ENCODE measurements at regions not wholly inside any gene's neighbourhood (a gene's known extent, or its start where the extent isn't known, plus 50 kb on each side); places are given as distances from the start of the nearest gene placed in this dataset.
A peak's percentile ranks its signal among the peaks of the same experiment; 100 is the strongest.

- DNase-seq: no peak
These were observed 219.4 kb upstream of the CPNE8 start for GRCh38 chr12:39124768-39125167.

- DNase-seq: no peak
These were observed 218.3 kb upstream of the CPNE8 start for GRCh38 chr12:39123580-39124253.

- no peak for DNase-seq
These were observed 217.3 kb upstream of the CPNE8 start for GRCh38 chr12:39122562-39123204.

GRCh38 chr12:39116861-39117260 lies 211.5 kb upstream of the CPNE8 start:
- DNase-seq: no peak

GRCh38 chr12:39112064-39112463 lies 206.7 kb upstream of the CPNE8 start:
- no peak for DNase-seq

GRCh38 chr12:39105111-39105510 lies 199.7 kb upstream of the CPNE8 start:
- no peak for DNase-seq

GRCh38 chr12:39103552-39104165 lies 198.3 kb upstream of the CPNE8 start:
- peak; percentile 55 for DNase-seq

GRCh38 chr12:39102474-39103209 lies 197.3 kb upstream of the CPNE8 start:
- no peak for DNase-seq

GRCh38 chr12:39095636-39096330 lies 190.4 kb upstream of the CPNE8 start:
- DNase-seq: no peak

- DNase-seq: no peak
These were observed 176.5 kb upstream of the CPNE8 start for GRCh38 chr12:39081910-39082309.

GRCh38 chr12:39077226-39077625 lies 171.8 kb upstream of the CPNE8 start:
- DNase-seq: no peak

GRCh38 chr12:39074063-39074462 lies 168.7 kb upstream of the CPNE8 start:
- no peak for DNase-seq

- no peak for DNase-seq
These were observed 167.3 kb upstream of the CPNE8 start for GRCh38 chr12:39072658-39073057.

GRCh38 chr12:39071611-39072010 lies 166.2 kb upstream of the CPNE8 start:
- no peak for DNase-seq

GRCh38 chr12:39070775-39071174 lies 165.4 kb upstream of the CPNE8 start:
- no peak for DNase-seq

GRCh38 chr12:39065455-39065854 lies 160.1 kb upstream of the CPNE8 start:
- no peak for DNase-seq

- no peak for DNase-seq
These were observed 159.3 kb upstream of the CPNE8 start for GRCh38 chr12:39064708-39065107.

GRCh38 chr12:39062266-39062996 lies 157.0 kb upstream of the CPNE8 start:
- DNase-seq: no peak

GRCh38 chr12:39061576-39061975 lies 156.2 kb upstream of the CPNE8 start:
- DNase-seq: no peak

- DNase-seq: no peak
These were observed 143.0 kb upstream of the CPNE8 start for GRCh38 chr12:39048395-39048794.

- no peak for DNase-seq
These were observed 142.3 kb upstream of the CPNE8 start for GRCh38 chr12:39047539-39048262.

- DNase-seq: no peak
These were observed 139.4 kb upstream of the CPNE8 start for GRCh38 chr12:39044754-39045153.

Data from NCI-H446 treated with DMSO at 0.1 percent for 48 hours (cell line).